GM18499 (cell line): ENCODE measurements at regions not wholly inside any gene's neighbourhood (a gene's known extent, or its start where the extent isn't known, plus 50 kb on each side); places are given as distances from the start of the nearest gene placed in this dataset.

Experiments used
- ATAC-seq: cut with Tn5 transposase; IDR thresholded peaks from one replicate; pipeline ENCODE4 v1.9.1; 2021; ENCODE audit warnings: moderate number of reproducible peaks; ENCODE audit not compliant: insufficient read depth, unreplicated experiment

- ATAC-seq: no peak
These were observed 64.7 kb upstream of the TNIP3 start for GRCh38 chr4:121228848-121229247.

- peak; percentile 72 for ATAC-seq
These were observed 63.2 kb upstream of the TNIP3 start for GRCh38 chr4:121227341-121227792.

GRCh38 chr4:121226362-121226761 lies 62.2 kb upstream of the TNIP3 start:
- ATAC-seq: no peak

- no peak for ATAC-seq
These were observed 57.5 kb upstream of the TNIP3 start for GRCh38 chr4:121221608-121222007.

- no peak for ATAC-seq
These were observed 57.1 kb upstream of the TNIP3 start for GRCh38 chr4:121221201-121221600.

- ATAC-seq: no peak
These were observed 56.6 kb upstream of the TNIP3 start for GRCh38 chr4:121220698-121221097.

- ATAC-seq: no peak
These were observed 55.1 kb upstream of the TNIP3 start for GRCh38 chr4:121219227-121219626.

- ATAC-seq: no peak
These were observed 53.2 kb upstream of the TNIP3 start for GRCh38 chr4:121217351-121217750.

- ATAC-seq: no peak
These were observed 52.3 kb upstream of the TNIP3 start for GRCh38 chr4:121216461-121216860.

- ATAC-seq: no peak
These were observed 49.8 kb upstream of the TNIP3 start for GRCh38 chr4:121213940-121214339.
